Calu3 (cell line): ENCODE measurements at regions not wholly inside any gene's neighbourhood (a gene's known extent, or its start where the extent isn't known, plus 50 kb on each side); places are given as distances from the start of the nearest gene placed in this dataset.
"Not testable (repeated sequence)": the region's sequence is repeated elsewhere in the genome, so short reads cannot be mapped to it uniquely, and the experiment has no call there.

Experiments
- BruUV-seq: library from RNA; stranded (reverse); fragments of 400-500 nt; replicated peaks from 2 replicates; lab custom pipeline; 2021; lab: Mats Ljungman, UMichigan
- CTCF ChIA-PET: fragments of 300-600 bp; sonication (Branson Sonifier 250); formaldehyde crosslinking; loops from one replicate; lab custom pipeline; 2022; ENCODE audit warnings: antibody characterized with exemption; lab: Charles Lee
- DNase-seq: peaks from one replicate; pipeline ENCODE4 v3.0.0; 2022
- H3K27ac Mint-ChIP-seq: one replicate; pipeline ENCODE4 v1.8.0; 2022; ENCODE audit warnings: mixed read lengths; ENCODE audit not compliant: unreplicated experiment
- H3K27me3 Mint-ChIP-seq: one replicate; pipeline ENCODE4 v1.8.0; 2022; ENCODE audit warnings: mixed read lengths; ENCODE audit not compliant: unreplicated experiment
- H3K36me3 Mint-ChIP-seq: one replicate; pipeline ENCODE4 v1.8.0; 2022; ENCODE audit warnings: mild to moderate bottlenecking, moderate library complexity, mixed read lengths; ENCODE audit not compliant: insufficient read depth, unreplicated experiment
- H3K4me1 Mint-ChIP-seq: one replicate; pipeline ENCODE4 v1.8.0; 2022; ENCODE audit warnings: mild to moderate bottlenecking, low read depth, mixed read lengths; ENCODE audit not compliant: unreplicated experiment
- H3K4me3 Mint-ChIP-seq: one replicate; pipeline ENCODE4 v1.8.0; 2022; ENCODE audit warnings: mild to moderate bottlenecking, low read depth, moderate library complexity, mixed read lengths; ENCODE audit not compliant: unreplicated experiment
- H3K9me3 Mint-ChIP-seq: one replicate; pipeline ENCODE4 v1.8.0; 2022; ENCODE audit warnings: low read depth, mixed read lengths; ENCODE audit not compliant: unreplicated experiment
- intact Hi-C: fragments of 100-400 bp; cut with micrococcal nuclease; formaldehyde crosslinking; loops from one replicate; pipeline ENCODE4 v1.10.0; 2022; ENCODE audit not compliant: unreplicated experiment
- TF ChIP-seq, protein P1 (sequence below): fragments of 200-600 bp; IDR thresholded peaks from one replicate; pipeline ENCODE4 v1.8.0; 2022; ENCODE audit warnings: antibody characterized with exemption; ENCODE audit not compliant: unreplicated experiment

DNA sequence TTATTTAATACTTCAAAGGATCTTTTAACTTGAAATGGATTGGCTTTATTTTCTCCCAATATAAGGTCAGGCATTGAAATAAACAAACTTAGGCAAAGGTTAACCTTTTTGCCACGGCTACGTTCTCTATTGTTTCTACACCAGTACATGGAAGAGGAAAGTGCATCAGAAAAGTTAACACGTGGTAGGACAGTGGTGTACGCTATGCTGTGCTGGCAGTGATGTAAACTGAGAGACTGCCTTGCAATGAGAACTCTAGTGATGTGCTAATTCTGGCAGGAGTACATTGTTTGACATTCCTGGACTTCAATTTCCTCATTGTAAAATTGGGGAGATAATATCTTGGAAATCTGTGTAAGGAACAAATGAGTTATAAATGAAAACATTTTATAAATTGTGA lies 208.2 kb downstream of the TMA16 start:
- Mint-ChIP-seq H3K36me3 (no peaks in the 10 kb centered on the region), H3K27ac (no peak overlapping the region), H3K9me3 (peaks cover 2% of the 10 kb centered on the region), H3K4me3 (no peak overlapping the region), H3K4me1 (no peaks in the 10 kb centered on the region), H3K27me3 (no peaks in the 10 kb centered on the region)
- BruUV-seq, result no TSS peak
- CTCF ChIA-PET, result no interaction called here
- TF ChIP-seq, protein P1, sequence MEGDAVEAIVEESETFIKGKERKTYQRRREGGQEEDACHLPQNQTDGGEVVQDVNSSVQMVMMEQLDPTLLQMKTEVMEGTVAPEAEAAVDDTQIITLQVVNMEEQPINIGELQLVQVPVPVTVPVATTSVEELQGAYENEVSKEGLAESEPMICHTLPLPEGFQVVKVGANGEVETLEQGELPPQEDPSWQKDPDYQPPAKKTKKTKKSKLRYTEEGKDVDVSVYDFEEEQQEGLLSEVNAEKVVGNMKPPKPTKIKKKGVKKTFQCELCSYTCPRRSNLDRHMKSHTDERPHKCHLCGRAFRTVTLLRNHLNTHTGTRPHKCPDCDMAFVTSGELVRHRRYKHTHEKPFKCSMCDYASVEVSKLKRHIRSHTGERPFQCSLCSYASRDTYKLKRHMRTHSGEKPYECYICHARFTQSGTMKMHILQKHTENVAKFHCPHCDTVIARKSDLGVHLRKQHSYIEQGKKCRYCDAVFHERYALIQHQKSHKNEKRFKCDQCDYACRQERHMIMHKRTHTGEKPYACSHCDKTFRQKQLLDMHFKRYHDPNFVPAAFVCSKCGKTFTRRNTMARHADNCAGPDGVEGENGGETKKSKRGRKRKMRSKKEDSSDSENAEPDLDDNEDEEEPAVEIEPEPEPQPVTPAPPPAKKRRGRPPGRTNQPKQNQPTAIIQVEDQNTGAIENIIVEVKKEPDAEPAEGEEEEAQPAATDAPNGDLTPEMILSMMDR, result no peak
- intact Hi-C loops, result no loop called here
- DNase-seq, result no peak

DNA sequence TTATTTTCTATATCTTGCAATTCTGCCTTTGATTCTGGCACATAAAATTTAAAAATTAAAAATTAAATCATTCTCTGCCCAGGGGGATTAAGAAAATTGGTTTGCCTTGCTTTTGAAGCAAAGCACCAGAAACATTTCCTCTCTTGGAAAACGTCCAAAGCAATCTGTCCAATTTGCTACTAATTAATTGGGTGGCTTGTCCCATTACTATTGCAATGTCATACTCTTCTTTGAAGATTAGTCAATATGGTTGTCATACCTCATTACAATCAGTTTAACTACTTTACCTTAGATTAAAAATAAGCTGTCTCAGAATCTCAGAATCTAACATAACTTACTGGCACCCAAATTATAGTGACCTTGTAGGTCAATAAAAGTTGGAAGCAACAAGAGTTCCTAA lies 208.8 kb downstream of the TMA16 start:
- BruUV-seq, result no TSS peak
- Mint-ChIP-seq H3K4me1 (no peaks in the 10 kb centered on the region), H3K4me3 (no peak overlapping the region), H3K27me3 (no peaks in the 10 kb centered on the region), H3K36me3 (no peaks in the 10 kb centered on the region), H3K9me3 (peaks cover 2% of the 10 kb centered on the region), H3K27ac (no peak overlapping the region)
- TF ChIP-seq, protein P1, result no peak
- intact Hi-C loops, result no loop called here
- CTCF ChIA-PET, result no interaction called here
- no peak for DNase-seq

DNA sequence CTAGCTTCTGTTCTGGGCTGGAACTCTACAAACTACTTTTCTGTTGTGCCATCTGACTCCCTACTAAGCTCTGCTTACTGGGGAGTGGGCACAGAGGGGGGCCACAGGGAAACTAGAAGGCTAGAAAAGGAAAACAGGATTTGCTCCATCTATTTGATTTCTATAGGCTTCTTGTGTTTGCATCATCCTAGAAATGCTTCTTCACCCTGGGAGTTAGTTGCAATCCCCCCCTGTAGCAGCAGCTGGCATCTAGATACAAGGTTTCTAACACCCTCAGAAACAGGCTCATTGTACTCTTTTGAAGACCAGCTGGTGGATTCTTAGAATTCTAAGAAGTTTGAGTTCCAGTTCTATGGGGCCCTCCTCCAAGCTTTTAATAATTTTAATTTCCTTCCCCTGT lies 213.4 kb downstream of the TMA16 start:
- Mint-ChIP-seq H3K36me3 (no peaks in the 10 kb centered on the region), H3K4me3 (no peak overlapping the region), H3K4me1 (no peaks in the 10 kb centered on the region), H3K27ac (no peak overlapping the region), H3K27me3 (no peaks in the 10 kb centered on the region), H3K9me3 (no peaks in the 10 kb centered on the region)
- intact Hi-C loops, result no loop called here
- no peak for DNase-seq
- CTCF ChIA-PET, result no interaction called here
- no TSS peak for BruUV-seq
- TF ChIP-seq, protein P1, result no peak

- no peak for DNase-seq
- BruUV-seq, result no TSS peak
- no peaks in the 10 kb centered on the region for H3K36me3 Mint-ChIP-seq
- CTCF ChIA-PET, result no interaction called here
- no peaks in the 10 kb centered on the region for H3K9me3 Mint-ChIP-seq
- intact Hi-C loops, result no loop called here
- H3K4me3 Mint-ChIP-seq, result no peak overlapping the region
- TF ChIP-seq, protein P1, result no peak
- no peak overlapping the region for H3K27ac Mint-ChIP-seq
- no peaks in the 10 kb centered on the region for H3K27me3 Mint-ChIP-seq
- no peaks in the 10 kb centered on the region for H3K4me1 Mint-ChIP-seq
Measured at GRCh38 chr4:163709601-163710000, 215.1 kb downstream of the TMA16 start.

DNA sequence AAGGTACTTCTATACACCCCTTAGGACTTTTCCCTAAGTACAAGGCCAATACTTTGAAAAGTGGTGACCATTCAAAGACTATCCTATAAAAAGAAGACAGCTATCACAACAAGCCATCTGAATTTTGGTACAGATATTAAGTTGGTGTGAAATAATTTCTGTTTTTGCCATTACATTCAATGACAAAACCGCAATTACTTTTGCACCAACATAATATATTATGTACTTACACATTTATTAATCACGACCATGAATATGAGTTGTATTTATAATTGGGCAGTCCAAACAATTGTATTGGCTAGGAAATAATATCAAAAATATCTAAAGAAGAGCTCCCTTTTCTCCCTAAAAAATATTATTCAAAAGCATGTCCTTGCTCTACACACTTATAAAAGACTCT lies 215.7 kb downstream of the TMA16 start:
- H3K27ac Mint-ChIP-seq, result no peak overlapping the region
- no TSS peak for BruUV-seq
- H3K4me1 Mint-ChIP-seq, result no peaks in the 10 kb centered on the region
- CTCF ChIA-PET, result no interaction called here
- H3K27me3 Mint-ChIP-seq, result no peaks in the 10 kb centered on the region
- intact Hi-C loops, result no loop called here
- no peaks in the 10 kb centered on the region for H3K36me3 Mint-ChIP-seq
- TF ChIP-seq, protein P1, result no peak
- H3K9me3 Mint-ChIP-seq, result no peaks in the 10 kb centered on the region
- H3K4me3 Mint-ChIP-seq, result no peak overlapping the region
- no peak for DNase-seq

DNA sequence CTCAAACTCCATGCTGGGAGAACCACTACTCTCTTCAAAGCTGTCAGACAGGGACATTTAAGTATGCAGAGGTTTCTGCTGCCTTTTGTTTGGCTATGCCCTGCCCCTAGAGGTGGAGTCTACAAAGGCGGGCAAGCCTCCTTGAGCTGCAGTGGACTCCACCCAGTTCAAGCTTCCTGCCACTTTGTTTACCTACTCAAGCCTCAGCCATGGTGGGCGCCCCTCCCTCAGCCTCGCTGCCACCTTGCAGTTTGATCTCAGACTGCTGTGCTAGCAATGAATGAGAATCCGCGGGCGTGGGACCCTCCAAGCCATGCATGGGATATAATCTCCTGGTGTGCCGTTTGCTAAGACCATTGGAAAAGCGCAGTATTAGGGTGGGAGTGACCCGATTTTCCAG lies 230.0 kb downstream of the TMA16 start:
- not testable (repeated sequence) for BruUV-seq

More for the DNA sequence above, 230.0 kb downstream of the TMA16 start:
- H3K4me1 Mint-ChIP-seq, CTCF ChIA-PET, H3K9me3 Mint-ChIP-seq, DNase-seq, H3K27me3 Mint-ChIP-seq, H3K36me3 Mint-ChIP-seq, H3K4me3 Mint-ChIP-seq, intact Hi-C loops, H3K27ac Mint-ChIP-seq: not testable (repeated sequence)
